ENCODE measurements at regions not wholly inside any gene's neighbourhood (a gene's known extent, or its start where the extent isn't known, plus 50 kb on each side); places are given as distances from the start of the nearest gene placed in this dataset.

DNA sequence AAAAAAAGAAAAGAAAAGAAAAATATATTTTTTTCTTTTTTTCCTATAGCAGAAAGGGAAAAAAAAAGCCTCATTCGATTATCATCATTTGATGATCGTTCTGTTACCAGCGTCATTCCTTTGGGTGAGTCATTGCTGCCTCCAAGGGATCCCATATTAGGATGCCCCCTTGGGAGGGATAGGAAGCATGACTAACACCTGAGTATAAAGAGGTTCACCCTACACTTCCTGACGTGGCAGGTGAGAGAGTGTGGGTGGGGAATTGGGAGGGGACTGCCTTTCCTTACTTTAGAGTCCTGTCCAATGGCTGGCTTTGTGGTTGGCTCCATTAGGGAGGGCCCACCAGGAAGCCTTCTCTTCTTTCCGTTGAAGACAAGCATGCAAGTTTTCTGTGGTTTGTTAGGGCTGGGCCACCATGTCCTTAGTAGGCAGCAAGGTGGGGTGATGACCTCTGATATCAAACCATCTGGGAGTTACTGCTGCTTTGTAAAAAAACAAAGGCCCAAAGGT is 56.1 kb upstream of the FUT8 start:
- TF ChIP-seq, protein P1, sequence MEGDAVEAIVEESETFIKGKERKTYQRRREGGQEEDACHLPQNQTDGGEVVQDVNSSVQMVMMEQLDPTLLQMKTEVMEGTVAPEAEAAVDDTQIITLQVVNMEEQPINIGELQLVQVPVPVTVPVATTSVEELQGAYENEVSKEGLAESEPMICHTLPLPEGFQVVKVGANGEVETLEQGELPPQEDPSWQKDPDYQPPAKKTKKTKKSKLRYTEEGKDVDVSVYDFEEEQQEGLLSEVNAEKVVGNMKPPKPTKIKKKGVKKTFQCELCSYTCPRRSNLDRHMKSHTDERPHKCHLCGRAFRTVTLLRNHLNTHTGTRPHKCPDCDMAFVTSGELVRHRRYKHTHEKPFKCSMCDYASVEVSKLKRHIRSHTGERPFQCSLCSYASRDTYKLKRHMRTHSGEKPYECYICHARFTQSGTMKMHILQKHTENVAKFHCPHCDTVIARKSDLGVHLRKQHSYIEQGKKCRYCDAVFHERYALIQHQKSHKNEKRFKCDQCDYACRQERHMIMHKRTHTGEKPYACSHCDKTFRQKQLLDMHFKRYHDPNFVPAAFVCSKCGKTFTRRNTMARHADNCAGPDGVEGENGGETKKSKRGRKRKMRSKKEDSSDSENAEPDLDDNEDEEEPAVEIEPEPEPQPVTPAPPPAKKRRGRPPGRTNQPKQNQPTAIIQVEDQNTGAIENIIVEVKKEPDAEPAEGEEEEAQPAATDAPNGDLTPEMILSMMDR (IDR thresholded peaks at IDR 0.05): no peak
- TF ChIP-seq POLR2A (IDR thresholded peaks at IDR 0.05) (no peak), POLR2AphosphoS5 (IDR thresholded peaks at IDR 0.05; ENCODE audit: insufficient read depth in 1 of 2, low read depth in 1 of 2) (peak in 1 of 2 donors; percentile 28)
